ENCODE measurements at regions not wholly inside any gene's neighbourhood (a gene's known extent, or its start where the extent isn't known, plus 50 kb on each side); places are given as distances from the start of the nearest gene placed in this dataset.
A peak's percentile ranks its signal among the peaks of the same experiment; 100 is the strongest.

DNA sequence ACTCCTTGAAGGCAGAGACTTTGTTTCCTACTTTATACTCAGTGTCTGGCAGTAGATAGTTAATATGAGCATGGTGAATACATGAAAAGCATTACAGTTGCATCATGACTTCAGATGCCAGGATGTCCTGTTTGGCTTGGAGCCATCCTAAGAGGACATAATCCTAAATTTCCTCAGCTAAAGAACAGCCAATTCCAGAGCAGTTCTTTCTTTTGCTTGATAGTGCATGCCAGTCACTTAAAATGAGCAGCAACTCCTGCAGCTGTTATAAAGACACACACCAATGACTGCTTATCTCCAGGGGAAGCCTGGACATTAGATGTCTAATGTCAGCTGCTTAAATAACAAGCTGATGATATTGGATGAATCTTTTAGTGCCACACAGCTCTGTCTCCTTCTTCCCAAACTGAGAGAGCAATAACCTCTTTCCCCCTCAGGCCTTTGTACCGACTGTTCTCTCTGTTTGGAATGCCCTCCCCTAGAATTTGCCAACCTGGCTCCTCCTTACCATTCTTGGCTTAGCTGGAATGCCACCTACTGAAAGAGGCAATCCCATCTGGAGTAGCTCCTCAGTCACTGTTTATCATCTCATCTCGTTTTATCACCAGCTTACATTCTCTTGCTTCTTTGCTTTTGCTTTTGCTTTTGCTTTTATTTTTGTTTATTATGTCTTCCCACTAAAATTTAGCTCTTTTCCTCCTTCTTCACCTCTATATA, 100.8 kb upstream of the USP38 start:
- DNase-seq = peak; percentile 2

DNA sequence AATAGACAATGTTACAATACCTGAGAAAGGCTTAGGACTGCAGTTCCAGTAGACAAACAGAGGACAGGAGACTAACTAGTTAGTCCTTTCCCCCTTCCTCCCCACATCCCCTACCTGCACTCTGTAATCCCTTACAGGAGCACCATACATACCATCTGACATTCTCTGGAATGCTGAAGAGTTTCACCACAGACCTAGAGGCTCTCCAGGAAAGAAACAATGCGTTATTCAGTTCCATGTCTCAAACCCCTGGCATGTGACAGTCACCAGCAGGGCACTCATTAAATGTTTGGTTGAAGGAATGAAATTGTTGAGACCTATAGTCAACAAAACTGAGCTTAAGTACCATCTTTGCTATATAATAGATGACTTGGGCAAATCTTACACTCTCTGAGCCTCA, 100.2 kb upstream of the USP38 start:
- DNase-seq = no peak

- DNase-seq = no peak
Measured at GRCh38 chr4:143085224-143085623, 99.5 kb upstream of the USP38 start.

DNA sequence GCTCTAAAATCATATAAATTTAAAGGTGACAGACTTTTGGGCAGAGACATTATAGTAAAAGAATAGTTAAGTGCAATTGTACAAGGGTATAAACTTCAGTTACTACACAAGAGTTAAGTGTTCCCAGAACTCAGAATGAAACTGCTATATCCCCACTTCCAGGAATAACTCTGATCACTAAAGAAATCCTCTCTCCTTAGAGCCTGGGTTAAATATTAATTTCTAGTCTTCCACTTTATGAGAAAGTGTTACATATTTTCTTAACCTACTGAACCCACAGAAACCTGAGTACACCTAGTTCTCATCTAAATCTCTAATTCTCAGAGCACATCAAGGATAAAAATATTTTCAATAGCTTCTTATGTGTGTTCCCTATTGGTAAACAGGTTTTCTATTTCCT, 99.1 kb upstream of the USP38 start:
- no peak for DNase-seq

DNA sequence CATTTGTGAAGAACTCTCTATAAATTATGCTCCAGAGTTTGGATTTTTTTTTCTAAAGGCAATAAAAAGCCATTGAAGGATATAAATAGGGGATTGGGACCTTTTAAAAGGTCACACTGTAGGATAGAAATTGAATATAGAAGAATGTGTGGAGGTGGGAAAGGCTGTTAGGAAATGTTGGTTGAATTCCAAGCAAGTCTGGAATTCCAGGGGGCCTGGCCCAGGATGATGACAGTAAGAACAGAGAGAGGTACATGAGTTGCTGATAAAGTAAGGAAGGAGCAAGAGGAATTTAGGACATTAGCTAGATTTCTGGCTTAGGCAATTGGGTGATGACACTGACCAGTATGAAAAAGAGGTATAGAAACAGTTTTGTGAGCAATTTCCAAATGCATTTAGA, 95.4 kb upstream of the USP38 start:
- DNase-seq = no peak

- no peak for DNase-seq
Measured at GRCh38 chr4:143089847-143090246, 94.9 kb upstream of the USP38 start.

DNA sequence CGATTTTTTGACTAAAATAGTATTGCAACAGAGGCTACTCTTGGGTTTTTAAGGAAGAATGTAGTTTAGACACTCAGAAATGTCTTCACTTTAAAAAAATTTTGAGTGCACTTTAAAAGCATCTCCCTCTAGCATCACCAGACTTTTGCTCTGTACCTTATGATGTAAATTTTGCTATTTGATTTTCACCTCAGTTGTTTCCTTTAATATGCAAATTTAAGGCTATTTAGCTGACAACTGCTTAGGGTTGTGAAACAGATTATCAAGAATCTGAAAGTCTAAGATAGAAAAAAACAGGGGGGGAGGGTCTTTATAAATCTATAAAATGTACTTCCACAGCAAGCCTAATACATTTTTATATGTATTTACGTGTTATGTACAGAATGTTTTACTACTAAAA, 92.9 kb upstream of the USP38 start:
- DNase-seq = no peak

DNA sequence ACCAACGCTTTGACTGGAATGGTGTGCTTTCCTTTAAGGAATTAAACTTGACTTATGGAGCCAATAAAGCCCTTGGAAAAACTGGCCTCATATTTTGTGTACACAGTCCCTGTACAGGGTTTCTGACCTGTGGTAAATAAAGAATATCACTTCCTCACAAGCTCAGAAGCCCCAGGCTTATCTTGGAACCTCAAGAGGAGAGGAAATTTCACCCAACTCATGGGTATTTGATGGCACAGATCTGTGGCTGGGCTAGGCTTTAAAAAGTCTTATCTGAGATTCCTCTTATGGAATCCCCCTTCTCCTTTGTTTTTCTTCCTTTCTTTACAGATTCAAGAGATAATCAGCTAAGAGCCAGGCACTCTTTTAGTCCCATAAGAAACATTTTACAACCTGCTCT, 89.3 kb upstream of the USP38 start:
- DNase-seq = no peak

DNA sequence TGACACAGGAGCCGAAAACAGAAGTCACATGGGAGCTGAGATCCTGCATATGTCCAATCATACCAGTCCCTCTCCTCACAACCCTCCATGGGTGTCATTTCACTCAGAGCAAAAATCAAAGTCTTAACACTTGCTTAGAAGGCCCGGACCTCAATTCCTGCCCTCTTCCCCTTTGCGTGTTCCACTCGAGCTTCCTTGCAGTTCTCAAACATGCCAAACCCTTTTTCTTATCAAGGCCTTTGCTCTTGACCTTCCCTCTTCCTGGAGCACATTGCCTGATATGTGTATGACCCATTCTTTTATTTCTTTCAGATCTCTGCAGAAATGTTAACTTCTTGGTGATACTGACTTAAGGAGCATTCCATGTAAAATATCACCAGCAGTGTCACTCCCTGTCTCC, 87.0 kb upstream of the USP38 start:
- no peak for DNase-seq

DNA sequence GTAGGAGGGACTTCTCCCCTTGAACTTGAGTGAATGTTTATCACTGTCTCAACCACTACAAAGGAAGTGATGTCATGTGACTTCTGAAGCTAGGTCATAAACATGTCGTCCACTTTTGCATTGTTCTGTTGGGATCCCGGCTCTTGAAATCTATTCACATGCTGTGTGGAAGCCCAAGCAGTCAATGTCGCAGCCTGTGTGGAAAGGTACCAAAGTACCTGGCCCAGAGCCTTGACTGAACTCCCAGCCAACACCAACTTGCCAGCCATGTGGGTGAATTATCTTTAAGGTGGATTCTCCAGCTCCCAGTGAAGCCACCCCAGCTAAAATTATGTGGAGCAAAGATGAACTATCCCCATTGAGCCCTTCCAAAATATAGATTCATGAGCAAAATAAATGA, 85.0 kb upstream of the USP38 start:
- DNase-seq = no peak

GRCh38 chr4:143109376-143109775, 75.3 kb upstream of the USP38 start:
- DNase-seq = peak; percentile 2

DNA sequence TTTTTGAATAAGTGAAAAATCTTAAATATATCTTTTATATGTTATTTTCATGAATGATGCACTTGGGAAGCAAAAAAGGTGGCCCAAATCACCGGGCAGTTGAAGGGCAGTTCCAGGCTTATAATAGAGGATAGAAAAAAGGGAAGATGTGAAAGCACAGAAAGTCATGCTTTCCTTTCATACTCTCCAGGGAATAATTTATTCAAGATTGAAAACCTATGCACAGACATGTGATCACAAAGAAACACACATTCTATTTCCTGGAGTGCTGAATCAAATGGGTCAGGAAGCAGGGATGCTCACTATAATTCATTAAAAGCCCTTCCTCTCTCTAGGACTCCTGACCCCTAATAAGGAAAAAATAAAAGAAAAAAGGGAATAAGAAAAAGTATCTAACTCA, 66.1 kb upstream of the USP38 start:
- no peak for DNase-seq

DNA sequence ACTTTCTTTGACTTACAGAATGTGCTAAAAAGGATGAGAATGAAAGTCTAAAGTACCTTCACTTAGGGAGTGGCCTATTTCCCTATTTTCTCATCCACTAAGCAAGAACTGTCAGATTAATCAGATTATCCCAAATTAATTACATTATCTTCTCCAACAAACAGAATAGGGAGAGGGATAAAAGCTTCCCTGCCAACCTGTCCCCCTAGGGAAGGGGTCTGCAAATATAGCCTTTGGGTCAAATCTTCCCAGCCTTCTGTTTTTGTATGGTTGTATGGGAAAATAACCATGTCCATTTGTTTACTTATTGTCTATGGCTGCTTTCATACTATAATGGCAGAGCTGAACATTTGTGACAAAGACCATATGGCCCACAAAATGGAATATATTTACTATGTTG, 57.1 kb upstream of the USP38 start:
- DNase-seq = no peak

- DNase-seq = no peak
Measured at GRCh38 chr4:143133977-143134376, 50.7 kb upstream of the USP38 start.

All from hindlimb muscle (tissue), 1 donor.